HK-2 (cell line): ENCODE measurements at regions not wholly inside any gene's neighbourhood (a gene's known extent, or its start where the extent isn't known, plus 50 kb on each side); places are given as distances from the start of the nearest gene placed in this dataset.

Experiments used
- DNase-seq: peaks from one replicate; pipeline ENCODE4 v3.0.0-alpha.2; 2018; ENCODE audit not compliant: unreplicated experiment

DNA sequence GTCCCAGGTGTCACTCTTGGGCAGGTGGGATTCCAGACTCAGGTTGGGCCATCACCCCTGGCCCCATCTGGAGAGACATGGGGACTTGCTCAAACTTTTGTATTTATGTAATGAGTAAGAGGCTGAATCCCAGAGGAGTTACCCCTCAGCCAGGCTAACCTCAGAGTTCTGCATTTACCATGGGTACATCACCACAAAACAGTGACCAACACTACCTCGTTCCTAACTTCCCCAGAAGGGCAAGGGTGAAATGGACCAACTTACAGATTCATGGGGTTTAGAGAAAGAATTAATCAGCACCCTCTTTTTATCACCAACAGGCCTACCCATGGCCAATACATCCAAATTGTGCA lies 259.9 kb upstream of the MARCKS start:
- DNase-seq = no peak

DNA sequence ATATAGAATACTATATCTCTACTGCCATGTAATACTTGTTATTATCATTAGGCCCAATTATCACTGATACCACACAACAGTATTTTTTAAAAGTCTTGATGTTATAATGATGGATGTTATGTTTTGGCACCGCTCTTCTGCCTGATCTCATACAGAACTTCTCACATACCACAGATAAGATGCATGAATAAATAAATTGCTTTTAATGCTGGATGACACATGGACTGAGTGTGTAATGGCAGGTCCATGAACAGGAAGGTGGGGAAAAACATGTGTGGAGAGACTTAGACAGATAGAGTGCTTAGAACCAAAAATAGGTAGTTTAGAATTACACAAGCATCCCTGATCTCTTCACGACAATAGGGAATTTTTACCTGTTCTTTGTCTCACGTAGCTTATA lies 258.4 kb upstream of the MARCKS start:
- no peak for DNase-seq

DNA sequence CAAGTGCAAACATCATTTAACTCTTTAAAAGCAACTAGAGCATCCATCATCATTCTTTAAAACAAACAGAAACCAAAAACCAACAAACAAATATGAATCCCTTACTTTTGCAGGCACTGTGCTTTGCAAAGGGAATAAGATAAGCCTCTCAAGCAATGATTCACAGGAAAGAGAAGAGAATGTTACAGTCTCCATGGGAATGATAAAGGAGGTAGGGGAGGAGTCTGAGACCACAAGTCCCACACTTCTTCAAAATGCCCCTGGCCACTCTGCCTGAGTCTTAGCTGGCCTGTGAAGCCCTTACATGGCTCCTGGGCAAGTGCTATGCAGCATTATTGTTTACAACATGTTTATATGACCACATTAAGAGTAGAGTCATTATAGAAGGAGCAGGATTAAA lies 257.7 kb upstream of the MARCKS start:
- DNase-seq = no peak

DNA sequence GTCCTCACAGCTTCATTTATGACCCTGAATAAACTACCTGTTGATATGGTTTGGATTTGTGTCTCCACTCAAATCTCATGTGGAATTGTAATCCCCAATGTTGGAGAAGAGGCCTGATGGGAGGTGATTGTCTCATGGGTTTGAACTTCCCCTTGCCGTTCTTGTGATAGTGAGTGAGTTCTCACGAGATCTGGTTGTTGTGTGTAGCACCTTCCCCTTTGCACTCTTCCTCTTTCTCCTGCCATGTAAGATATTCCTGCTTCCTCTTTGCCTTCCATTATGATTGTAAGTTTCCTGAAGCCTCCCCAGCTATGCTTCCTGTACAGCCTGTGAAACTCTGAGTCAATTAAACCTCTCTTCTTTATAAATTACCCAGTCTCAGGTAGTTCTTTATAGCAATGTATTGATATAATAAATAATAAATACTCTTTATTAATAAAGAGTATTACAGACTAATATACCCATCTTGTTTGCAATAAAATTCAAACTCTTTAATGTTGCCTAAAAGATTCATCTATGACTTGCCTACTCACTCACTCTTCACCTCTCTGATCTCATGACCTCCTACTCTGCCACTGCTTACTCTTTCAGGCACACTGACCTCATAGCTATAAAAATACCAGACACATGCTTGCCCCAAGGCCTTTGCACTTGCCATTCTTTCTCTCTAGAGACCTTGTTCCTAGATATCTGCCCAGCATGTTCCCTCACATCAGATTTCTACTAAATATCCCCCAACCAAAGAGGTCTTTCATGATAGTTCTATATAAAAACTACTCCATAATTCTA lies 256.4 kb upstream of the MARCKS start:
- DNase-seq = no peak

DNA sequence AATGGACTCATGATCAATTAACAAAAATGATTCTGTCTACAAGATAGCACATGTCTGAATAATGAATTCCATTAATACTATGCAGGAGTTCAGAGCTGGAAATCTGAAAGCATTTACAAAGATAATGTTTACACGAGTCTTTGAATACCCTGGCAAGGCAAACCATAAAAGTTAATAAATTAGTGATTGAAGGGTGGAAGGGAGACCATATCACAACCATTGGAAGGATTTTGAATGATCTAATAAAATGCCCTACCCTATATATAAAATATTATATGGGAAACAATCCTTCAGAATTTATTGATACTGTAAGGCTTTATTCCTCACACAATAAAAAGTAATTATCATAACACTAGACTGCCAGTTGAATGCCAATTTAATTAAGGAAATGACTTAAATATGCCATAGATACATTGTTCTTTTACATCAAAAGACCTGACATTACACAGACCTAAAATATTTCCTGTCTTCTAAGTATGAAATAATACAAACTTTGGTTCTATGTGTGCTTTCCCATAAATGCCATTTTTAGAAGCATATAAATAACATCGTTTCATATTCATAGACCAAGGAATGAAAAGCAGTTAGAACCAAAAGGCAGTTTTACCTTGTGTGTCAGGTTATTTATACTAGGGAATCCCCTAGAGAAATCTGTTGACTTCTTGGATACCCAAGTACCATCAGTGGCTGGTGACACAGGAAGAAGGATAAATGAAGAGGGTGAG lies 249.2 kb upstream of the MARCKS start:
- no peak for DNase-seq

DNA sequence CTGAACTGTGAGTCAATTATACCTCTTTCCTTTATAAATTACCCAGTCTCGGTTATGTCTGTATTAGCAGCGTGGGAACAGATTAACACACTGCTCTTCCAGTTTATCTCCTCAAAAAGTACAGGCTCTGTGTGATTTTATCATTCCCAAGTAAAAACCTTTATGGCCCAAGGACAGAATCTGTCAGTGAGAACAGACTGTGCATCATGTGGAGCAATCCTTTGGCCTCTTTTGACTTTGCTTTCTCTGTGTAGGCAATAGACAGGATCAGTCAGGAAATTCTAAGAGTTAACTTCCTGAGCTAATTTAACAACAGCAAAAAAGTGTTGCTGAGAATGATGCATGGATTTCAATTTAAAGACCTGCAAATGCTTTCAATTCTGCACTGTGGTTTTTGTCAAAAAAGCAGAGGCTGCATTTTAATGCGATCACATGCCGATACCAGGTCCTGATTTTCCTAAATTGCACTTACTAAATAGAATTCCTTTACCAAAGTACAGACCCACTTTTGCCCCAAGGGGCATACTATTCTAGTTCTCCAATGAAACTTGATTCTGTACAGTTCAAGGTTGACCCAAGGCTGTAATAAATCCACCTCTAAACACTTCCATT lies 246.7 kb upstream of the MARCKS start:
- no peak for DNase-seq

DNA sequence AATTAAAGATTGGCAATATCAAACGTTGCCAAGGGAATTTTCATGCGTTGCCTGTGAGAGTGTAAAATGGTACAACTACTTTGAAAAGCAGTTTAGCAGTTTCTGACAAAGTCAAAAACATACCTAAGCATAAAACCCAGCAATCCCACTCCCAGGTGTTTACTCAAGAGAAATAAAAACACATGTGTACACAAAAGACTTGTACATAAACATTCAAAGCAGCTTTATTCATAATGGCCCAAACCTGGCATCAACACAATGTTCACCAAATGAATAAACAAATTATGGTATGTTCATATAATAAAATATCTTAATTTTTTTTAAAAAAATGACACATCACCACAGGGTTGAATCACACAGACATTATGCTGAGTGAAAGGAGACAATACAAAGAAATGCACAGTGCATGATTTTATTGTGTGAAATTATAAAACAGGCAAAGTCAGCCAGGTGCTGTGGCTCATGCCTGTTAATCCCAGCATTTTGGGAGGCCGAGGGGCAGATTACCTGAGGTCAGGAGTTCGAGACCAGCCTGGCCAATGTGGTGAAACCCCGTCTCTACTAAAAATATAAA lies 240.4 kb upstream of the MARCKS start:
- no peak for DNase-seq

DNA sequence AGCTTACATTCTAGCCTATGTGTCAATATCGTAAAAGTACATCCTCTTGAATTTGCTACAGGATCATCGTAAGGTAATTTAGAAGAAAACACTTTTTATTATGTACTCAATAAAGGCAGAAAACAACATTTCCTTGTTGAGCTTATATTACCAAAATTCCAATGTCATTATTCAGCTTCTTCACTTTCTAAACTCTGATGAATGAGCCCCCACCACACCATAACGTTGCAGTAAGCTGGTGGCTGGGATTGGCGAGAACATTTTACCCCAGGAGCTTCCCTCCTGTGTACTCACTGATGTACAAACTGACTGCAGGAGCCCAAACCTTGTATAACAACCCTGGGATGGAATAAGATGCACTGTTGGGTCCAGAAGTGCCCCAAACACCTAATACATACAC lies 238.1 kb upstream of the MARCKS start:
- no peak for DNase-seq

DNA sequence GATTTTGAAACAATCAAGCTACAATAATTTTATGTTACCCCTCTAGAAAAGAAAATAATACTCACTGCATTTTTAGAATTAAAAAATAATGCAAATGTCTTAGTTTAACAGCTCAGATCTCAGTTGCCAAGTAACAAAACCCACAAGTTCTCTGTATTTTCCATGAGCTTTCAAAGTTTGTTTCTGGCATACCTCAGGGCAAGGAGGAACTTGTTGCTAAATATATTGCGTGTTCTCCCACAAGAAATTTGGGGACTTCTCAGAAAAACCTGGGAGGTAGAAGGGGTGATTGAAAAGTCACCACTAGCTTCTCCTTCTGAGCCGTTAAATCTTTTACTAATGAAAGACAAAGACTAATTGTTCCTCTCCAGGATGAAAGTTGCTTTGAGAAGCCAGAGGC lies 236.8 kb upstream of the MARCKS start:
- no peak for DNase-seq

DNA sequence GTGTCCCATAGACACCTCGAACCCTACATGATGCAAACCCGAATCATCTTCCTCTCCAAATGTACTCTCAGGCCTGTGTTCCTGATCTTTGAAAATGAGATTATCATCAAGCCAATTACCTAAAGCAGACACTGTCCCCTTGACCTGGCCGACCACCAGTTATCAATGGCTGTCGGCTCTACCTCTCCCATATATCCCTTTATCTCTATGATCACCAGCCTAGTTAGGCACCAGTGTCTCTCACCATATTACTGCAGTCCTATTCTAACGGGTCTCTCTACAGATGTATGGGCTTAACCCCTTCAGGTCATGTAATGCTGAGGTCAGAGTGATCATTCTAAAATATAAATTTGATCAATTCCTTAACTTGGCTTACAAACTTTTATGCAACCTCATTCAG lies 234.9 kb upstream of the MARCKS start:
- DNase-seq = no peak

DNA sequence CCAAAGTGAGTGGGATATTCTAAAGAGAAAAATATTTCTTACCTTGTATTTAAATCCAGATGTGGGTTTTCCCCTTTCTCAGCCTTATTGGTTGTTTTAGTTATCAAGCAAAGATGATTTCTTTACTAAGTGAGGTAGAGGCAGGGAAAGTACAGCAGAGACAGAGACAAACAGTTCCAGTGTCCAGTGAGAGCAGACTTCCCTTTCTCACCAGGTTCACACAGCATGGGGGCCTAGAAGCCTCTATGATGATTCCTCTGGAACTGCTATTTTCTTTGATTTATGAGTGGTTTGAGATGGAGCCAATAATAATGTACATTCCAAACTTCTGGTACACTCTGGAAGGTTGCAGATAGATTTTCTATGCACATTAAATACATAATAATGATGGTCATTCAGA lies 234.0 kb upstream of the MARCKS start:
- no peak for DNase-seq

DNA sequence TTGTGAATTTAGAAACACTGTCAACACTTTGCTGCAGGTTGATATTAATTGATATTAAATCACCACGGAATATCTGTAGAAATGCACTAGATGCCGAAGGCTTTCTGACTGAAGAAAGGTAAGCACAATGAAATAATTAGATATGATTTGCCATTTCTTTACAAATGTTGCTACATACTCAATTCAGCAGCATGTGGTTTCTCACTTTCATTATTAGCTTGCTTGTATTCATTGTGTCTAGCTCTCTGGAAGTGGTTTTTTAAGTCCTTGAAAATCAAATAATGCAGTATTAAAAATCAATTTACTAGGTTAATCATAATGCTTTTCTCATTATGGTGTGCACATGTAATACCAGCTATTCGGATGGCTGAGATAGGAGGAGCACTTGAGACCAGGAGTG lies 231.3 kb upstream of the MARCKS start:
- DNase-seq = no peak

DNA sequence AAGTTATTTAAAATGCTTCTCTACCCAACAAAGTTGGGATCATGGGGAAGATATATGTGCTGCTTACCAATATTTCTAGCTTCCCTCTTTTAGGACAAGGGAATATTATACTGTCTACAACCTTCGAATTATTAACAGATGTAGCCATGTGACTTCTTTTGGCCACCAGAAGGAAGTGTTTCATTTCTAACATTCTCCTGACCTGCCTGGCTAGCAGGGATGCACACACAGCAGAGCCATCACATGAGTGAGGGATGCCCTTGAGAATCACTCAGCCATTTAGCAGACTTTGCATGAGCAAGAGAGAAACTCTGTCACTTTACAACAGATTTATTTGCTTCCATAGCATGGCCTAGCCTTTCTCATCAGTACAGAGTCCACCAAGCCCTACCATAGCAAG lies 230.7 kb upstream of the MARCKS start:
- DNase-seq = peak; percentile 29

DNA sequence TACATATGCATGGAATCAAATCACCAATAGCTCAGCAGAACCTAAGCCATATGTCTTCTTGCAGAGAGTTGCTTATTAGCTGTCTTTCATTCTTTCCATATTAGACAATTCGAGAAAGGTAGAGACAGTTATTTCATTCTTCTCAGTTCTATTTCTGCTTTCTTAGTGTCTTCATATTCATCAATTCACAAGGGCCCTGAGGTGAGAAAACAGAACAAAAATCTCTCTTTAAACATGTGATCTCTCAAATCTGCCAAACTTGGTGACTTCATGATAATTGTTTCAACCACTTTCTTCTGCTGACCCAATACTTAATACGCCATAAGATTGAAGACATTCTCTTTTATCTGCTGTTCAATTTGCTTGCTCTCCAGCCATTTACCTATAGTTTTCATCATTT lies 229.7 kb upstream of the MARCKS start:
- no peak for DNase-seq

DNA sequence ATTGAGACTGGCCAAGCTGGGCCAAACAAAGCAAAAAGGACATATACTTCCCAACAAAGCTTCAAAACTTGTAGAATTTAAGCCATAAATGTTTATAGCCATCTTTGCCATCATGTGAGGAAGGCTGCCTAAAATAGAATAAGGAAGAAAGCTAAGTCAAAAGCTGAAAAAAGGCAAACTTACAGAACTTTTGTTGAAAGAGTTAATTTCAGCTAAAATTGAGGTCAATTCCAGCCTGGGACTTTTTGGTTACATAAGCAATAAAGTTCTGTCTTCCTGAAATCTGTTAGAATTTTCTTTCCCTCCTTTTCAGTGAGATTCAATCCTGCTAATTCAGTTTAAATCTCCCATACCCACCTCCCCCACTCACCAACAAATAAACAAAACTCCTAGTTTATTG lies 227.9 kb upstream of the MARCKS start:
- no peak for DNase-seq

DNA sequence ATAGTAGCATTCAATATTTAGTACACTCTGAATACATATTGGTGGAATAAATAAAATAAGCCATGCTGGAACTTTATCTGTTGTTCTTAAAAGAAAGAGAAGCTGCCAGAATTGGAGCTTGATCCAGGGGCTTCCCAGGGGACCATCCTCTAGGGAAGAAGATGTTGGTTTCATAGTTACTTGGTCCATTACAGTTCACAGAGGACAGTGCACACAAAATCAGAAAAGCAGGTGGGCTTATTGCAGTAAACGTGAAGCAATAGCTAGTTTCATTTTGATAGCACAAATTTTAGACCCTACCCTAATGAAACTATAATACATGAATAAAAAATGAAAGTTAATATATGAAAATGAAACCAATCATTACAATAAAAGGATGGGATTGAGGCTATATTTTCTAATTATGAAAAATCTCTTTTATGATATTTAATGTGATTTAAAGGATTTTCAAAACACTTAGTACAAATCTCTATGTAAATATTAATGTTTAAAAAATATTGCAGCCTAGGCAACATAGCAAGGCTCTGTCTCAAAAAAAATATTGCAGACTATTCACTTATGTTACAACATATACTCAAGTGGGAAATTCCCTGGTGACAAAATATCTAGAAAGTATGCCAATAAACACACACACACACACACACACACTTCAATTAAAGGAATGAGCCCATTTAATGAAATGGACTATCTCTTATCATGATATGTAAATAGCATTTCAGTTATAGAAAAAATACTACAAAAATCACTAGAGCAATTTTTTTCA lies 227.0 kb upstream of the MARCKS start:
- no peak for DNase-seq

DNA sequence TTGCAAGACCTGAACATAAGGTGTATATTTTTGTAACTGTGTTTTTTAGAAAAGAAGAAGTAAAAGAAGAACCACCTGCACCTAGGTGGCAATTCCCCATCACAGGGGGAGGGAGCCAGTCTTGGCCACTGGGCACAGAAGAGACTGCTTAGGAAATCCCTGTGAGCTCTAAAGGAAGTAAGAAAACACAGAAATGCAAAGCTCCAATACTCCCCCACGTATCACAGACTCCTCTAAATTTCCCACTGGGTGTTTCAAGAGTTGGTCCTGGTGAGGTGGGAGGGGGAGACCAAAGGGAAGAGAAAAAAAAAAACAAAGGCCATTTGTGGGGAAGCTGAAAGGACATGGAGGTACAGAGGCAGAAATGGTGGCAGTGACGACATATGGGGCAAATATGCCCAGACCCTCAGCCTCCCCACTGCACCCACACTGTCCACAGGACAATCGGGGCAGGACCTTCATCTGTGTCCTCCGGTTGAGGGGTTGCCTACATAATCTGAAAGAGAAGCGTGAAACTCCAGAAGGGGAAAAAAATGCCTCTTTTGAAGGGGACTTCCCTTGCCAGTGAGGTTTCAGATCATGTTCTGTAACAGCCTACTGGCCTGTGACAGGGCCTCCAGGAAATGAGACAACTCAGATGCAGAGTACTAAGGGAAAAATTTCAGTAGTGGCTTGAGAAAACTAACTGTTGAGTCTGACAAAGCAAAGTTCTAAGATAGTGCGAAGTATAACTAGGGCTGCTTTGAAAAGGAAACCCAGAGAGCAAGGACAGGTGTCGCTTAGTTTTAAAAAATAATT lies 226.2 kb upstream of the MARCKS start:
- peak; percentile 43 for DNase-seq

DNA sequence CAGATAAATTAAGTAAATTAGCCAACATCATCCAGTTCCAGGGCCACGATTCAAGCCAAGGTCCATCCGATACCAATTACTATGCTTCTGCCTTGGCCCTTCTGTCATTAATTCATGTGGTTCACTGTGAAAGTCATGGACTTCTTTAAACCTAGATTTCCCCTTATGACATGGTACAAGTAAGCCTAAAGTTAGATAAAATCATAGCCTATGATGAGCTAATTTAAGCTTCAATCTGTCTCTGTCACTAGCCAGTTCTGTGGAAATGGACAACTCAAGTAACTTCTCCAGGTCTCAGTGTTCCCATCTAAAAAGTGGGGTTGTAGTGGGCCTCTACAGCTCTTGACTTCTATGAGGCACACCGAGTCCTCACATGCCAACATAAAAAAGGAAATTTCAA lies 225.5 kb upstream of the MARCKS start:
- no peak for DNase-seq

DNA sequence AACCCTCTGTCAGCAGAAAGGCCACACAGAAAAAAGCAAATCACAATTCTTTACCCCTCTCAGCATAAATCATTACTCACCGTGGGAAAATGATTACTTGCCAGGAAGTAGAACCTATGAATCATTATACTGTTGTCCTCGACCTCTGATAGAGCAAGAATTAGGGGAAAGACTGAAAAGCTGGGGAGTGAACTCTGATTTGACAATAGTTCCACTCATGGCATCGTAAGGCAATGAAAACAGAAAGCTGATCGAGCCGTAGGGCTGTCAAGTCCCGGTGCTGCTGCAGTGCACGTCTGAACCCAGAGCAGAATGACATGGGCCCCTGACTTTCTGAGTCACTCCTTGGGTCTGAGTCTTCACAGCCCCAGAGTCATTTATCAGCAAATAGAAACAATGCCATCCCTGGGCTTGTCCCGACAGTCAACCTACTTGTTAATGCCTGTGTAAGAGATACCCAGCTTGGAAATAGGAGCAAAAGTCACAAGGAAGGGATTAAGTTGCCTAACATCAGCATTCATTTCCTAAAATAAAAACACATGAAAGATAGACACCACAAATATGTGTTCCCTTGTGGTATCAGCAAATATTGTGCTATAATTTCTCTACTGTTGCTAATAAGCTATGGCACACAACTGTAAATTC lies 224.8 kb upstream of the MARCKS start:
- DNase-seq = peak; percentile 76

DNA sequence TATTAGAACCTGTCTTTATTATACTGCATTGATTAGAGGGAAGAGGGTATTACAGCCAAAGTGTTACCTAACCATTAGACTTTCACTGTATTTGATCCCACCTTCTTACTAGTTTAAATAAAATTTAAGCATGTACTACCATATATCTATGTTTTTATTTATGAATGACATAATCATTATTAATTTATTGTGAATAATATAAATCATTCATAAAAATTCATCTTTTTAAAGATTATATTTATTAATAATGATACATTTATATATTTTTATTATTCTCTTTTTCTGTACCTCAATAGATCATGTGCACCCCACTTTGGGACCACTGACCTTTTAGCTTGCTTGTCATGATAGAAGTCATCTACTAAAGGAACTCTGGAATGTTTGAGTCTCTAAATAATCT lies 223.5 kb upstream of the MARCKS start:
- DNase-seq = no peak
